ENCODE measurements at regions not wholly inside any gene's neighbourhood (a gene's known extent, or its start where the extent isn't known, plus 50 kb on each side); places are given as distances from the start of the nearest gene placed in this dataset.

GRCh38 chr13:47623862-47624261 lies 377.2 kb downstream of the SUCLA2 start:
- no peak overlapping the region for H3K4me3 ChIP-seq
- no peak overlapping the region for H3K27ac ChIP-seq
- intact Hi-C loops (cut with DNase I), result no loop called here

GRCh38 chr13:47621931-47622330 lies 379.1 kb downstream of the SUCLA2 start:
- intact Hi-C loops (cut with DNase I), result no loop called here
- DNase-seq (ENCODE audit: extremely low spot score in 2 of 2), result no peak
- H3K36me3 ChIP-seq, result no peaks in the 10 kb centered on the region
- H3K4me3 ChIP-seq, result no peak overlapping the region
- no peak overlapping the region for H3K27ac ChIP-seq
- no peak for TF ChIP-seq POLR2AphosphoS5 (IDR thresholded peaks at IDR 0.05; ENCODE audit: insufficient read depth in 1 of 2, low read depth in 1 of 2)
- no peak for TF ChIP-seq CTCF (IDR thresholded peaks at IDR 0.05)
- no peak for TF ChIP-seq POLR2A (IDR thresholded peaks at IDR 0.05)
- peaks cover 5% of the 10 kb centered on the region for H3K9me3 ChIP-seq
- H3K27me3 ChIP-seq, result no peaks in the 10 kb centered on the region
- no peaks in the 10 kb centered on the region for H3K4me1 ChIP-seq

More at GRCh38 chr13:47623862-47624261, 377.2 kb downstream of the SUCLA2 start:
- TF ChIP-seq CTCF (IDR thresholded peaks at IDR 0.05), result no peak
- no peak for TF ChIP-seq POLR2AphosphoS5 (IDR thresholded peaks at IDR 0.05; ENCODE audit: insufficient read depth in 1 of 2, low read depth in 1 of 2)
- TF ChIP-seq POLR2A (IDR thresholded peaks at IDR 0.05), result no peak
- no peaks in the 10 kb centered on the region for H3K27me3 ChIP-seq
- H3K4me1 ChIP-seq, result no peaks in the 10 kb centered on the region
- H3K36me3 ChIP-seq, result no peaks in the 10 kb centered on the region
- DNase-seq (ENCODE audit: extremely low spot score in 2 of 2), result no peak
- H3K9me3 ChIP-seq, result no peaks in the 10 kb centered on the region

GRCh38 chr13:47611664-47612288 lies 389.3 kb downstream of the SUCLA2 start:
- no peak for DNase-seq (ENCODE audit: extremely low spot score in 2 of 2)
- no peaks in the 10 kb centered on the region for H3K36me3 ChIP-seq
- no peak overlapping the region for H3K4me3 ChIP-seq
- no peaks in the 10 kb centered on the region for H3K4me1 ChIP-seq
- H3K27ac ChIP-seq, result no peak overlapping the region
- H3K9me3 ChIP-seq, result no peaks in the 10 kb centered on the region
- no peaks in the 10 kb centered on the region for H3K27me3 ChIP-seq
- TF ChIP-seq CTCF (IDR thresholded peaks at IDR 0.05) (no peak), POLR2A (IDR thresholded peaks at IDR 0.05) (no peak)
- intact Hi-C loops (cut with DNase I), result no loop called here

- no peak for DNase-seq (ENCODE audit: extremely low spot score in 2 of 2)
- Histone ChIP-seq H3K4me3 (no peak overlapping the region), H3K36me3 (no peaks in the 10 kb centered on the region), H3K4me1 (no peaks in the 10 kb centered on the region), H3K27ac (no peak overlapping the region), H3K9me3 (no peaks in the 10 kb centered on the region), H3K27me3 (no peaks in the 10 kb centered on the region)
- TF ChIP-seq POLR2A (IDR thresholded peaks at IDR 0.05) (no peak), POLR2AphosphoS5 (IDR thresholded peaks at IDR 0.05; ENCODE audit: insufficient read depth in 1 of 2, low read depth in 1 of 2) (no peak), CTCF (IDR thresholded peaks at IDR 0.05) (no peak)
- intact Hi-C loops (cut with DNase I), result no loop called here
Observed at GRCh38 chr13:47610687-47611086, 390.4 kb downstream of the SUCLA2 start.

GRCh38 chr13:47603365-47603764 lies 397.7 kb downstream of the SUCLA2 start:
- intact Hi-C loops (cut with DNase I), result no loop called here
- no peak overlapping the region for H3K4me3 ChIP-seq
- DNase-seq (ENCODE audit: extremely low spot score in 2 of 2), result no peak
- no peaks in the 10 kb centered on the region for H3K4me1 ChIP-seq
- TF ChIP-seq POLR2AphosphoS5 (IDR thresholded peaks at IDR 0.05; ENCODE audit: insufficient read depth in 1 of 2, low read depth in 1 of 2) (no peak), CTCF (IDR thresholded peaks at IDR 0.05) (no peak), POLR2A (IDR thresholded peaks at IDR 0.05) (no peak)
- no peaks in the 10 kb centered on the region for H3K9me3 ChIP-seq
- no peaks in the 10 kb centered on the region for H3K27me3 ChIP-seq
- no peak overlapping the region for H3K27ac ChIP-seq
- no peaks in the 10 kb centered on the region for H3K36me3 ChIP-seq

All from vagina (tissue), 2 donors.